HS-27A (cell line): ENCODE measurements at regions not wholly inside any gene's neighbourhood (a gene's known extent, or its start where the extent isn't known, plus 50 kb on each side); places are given as distances from the start of the nearest gene placed in this dataset.

Experiments used
- DNase-seq: peaks from one replicate; pipeline ENCODE4 v3.0.0-alpha.2; 2012; ENCODE audit warnings: low read depth, missing footprints

GRCh38 chr2:59920307-59920706 is 633.1 kb downstream of the BCL11A start:
- DNase-seq: no peak

DNA sequence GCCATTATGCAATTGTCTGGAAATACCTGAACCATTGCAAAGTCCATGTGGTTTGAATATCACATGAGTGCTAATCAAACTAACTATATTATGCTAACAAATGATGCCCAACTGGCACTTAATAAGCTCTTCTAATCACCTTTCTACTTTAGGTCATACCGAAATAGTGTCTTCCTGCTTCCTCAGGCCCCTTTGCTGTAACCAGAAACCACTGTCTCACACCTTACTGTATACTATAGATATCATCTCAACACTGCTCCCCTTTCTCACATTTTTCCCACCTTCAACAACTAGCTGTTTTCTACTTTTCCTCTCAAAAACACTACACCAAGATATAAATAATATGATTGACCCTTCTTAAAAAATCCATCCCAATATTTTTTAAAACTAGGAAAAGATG is 633.9 kb downstream of the BCL11A start:
- DNase-seq: no peak

DNA sequence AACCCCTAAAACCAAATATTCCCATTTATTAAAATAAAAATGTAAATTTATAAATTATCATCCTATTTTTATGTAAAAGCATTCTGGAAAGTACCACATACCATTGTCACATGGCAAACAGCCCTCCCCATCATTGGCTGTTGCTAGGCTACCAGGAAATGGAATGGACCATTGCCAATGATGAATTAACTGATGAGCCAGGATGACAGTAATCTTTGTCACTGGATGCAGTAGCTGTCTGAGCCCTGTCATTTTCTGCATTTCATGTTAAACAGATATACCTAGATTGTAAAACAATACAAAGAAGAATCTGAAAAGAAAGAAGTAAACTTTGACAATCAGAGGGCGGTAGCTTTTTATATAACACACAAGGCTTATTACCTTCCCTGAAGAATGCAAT is 641.4 kb downstream of the BCL11A start:
- no peak for DNase-seq

GRCh38 chr2:59910166-59910565 is 643.3 kb downstream of the BCL11A start:
- DNase-seq: no peak

DNA sequence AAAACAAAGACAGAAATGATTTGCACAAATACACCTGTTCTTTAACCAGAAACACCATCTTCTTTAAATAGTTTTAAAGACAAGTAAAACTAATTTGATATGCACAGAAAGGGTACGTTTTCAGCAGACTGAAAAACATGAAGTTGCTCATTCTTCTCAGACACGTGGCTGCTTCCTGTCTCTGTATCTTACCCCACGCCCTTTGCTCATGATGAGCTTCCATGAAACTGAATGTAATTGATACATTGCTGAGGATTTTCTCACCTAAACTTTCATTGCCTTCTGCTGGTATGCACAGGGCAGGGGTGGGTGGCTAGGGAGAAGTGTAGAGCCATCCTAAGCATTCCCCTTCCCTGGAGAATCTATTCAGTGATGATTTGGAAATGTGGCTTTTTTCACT is 644.3 kb downstream of the BCL11A start:
- DNase-seq: no peak

DNA sequence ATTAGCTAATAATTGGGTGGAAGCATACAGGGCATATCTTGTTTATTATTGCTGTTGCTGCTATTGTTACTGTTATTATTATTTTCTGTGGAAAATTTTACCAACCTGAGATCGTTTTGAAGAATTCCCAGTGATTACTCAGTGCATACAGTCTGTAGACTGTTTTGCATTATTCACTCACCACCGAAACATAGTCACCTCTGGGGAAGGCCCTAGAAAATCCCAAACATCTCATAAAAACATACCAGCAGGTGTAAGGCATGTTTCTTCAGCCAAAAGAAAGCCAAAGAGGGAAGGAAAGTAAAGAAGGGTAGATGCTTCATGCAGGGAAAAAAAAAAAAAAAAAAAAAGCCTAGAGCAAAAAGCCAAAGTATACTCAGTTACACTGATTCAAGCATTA is 647.7 kb downstream of the BCL11A start:
- DNase-seq: no peak

DNA sequence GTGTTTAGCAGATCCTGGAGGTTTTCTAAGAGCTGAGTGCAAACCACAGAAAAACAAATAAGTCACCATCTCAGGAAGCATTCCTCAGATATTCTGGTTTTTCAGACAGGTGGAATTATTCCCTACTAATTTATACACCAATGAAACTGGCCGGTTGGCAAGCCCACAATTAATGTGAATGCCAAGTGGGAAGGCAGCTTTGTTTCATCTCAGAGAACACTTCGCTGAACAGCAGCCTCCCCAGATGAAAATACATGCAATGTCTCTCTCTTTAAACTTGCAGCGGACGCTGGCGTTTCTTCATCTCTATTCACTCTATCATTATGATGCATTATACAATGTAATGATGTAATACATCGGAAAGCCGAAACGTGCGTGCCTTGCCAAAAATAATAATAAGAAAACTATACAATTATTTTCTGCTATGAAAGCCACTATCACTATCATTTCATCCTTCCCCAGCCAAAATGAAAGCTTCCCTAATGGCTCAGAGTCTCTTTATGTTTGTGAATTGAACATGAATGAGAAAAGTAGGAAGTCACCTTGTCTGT is 649.4 kb downstream of the BCL11A start:
- DNase-seq: no peak

DNA sequence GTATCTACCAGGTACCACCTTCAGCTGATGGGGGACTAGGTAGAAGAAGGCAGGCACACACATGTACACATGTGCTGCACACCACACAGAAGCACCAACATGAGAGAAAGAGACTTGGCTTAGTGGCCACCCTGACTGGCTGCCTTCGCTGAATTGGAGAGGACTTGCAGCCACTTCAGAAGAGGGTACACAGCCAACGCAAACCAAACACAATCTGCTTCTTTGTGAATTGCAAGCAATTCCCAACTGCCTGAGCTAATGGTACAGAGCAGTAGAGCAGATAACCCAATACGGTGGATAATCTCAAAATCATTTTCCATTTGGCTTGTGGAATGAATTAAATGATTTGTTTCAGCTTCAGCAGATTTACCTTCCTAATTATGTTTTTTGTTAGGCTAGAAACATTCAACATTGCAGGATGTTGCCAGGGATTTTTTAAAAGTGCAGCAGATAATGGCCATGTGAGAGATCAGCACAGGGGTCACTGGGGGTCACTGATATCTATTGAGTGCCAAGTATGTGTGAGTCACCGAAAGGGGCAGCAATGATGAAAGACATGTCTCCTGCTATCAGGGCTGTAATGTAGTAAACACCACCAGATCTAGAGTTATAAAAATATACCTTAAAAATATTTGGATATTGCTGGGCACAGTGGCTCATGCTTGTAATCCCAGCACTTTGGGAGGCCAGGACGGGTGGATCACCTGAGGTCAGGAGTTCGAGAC is 652.6 kb downstream of the BCL11A start:
- DNase-seq: no peak

GRCh38 chr2:59899692-59900091 is 653.8 kb downstream of the BCL11A start:
- no peak for DNase-seq

GRCh38 chr2:59896499-59897245 is 656.8 kb downstream of the BCL11A start:
- no peak for DNase-seq

GRCh38 chr2:59893612-59894011 is 659.8 kb downstream of the BCL11A start:
- DNase-seq: no peak

DNA sequence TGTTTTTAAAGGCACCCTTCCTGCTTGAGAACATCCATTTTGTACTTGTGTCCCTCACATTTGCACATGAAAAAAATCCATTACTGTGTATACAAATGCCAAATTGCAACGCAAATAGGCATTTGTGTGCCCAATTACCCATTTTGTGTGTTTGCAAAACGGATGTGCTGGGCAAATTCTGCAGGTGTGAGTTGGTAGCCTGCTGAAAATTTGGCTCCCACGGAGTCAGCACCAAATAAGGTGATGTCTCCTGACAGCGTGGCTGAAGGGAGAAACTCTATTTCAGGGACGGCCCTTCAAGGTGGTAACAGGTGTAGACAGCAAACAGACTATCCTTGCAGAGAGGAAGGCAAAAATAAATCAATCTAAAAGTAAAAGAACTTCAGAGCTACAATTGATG is 661.1 kb downstream of the BCL11A start:
- DNase-seq: no peak

DNA sequence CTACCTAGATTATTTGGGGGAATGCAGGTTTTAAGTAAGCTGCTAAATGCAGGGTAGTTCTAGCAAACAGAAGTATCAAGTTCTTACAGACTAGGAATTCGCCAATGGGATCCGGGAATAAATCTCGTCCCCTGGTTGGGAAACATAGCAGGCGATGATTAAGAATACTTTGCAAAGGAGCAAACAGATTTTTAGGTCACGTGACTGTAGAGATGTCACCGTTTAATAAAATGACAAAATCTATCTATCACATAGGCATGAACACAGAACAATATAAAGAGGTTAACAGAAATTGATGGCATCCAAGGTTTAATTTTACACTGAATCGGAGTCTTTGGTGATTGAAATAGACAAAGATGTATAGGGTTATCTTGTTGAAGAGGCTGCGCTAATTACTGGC is 664.1 kb downstream of the BCL11A start:
- DNase-seq: no peak

- DNase-seq: no peak
Measured at GRCh38 chr2:59888706-59889105, 664.7 kb downstream of the BCL11A start.

- no peak for DNase-seq
Measured at GRCh38 chr2:59888015-59888414, 665.4 kb downstream of the BCL11A start.

GRCh38 chr2:59887366-59887765 is 666.1 kb downstream of the BCL11A start:
- no peak for DNase-seq

- no peak for DNase-seq
Measured at GRCh38 chr2:59886759-59887158, 666.7 kb downstream of the BCL11A start.

GRCh38 chr2:59885541-59885940 is 667.9 kb downstream of the BCL11A start:
- DNase-seq: no peak

DNA sequence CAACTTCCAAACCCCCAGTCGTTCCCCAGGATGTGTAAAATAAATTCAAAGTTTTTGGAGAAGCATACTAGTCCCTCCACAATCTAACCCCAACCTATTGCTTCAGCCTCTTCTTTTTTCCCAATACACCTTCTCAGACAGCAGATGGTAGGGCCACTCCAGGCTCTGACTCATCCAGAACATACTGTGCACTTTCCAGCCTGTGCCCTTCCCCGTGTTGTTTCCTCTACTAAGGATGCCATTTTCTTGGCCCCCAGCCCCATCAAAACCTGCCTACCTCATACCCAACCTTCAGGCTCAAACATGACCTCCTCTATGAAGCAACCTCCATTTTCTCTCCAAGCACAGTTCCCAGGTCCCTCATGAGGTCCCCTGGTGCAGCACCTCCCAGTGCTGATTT is 669.3 kb downstream of the BCL11A start:
- no peak for DNase-seq

- no peak for DNase-seq
Measured at GRCh38 chr2:59882822-59883221, 670.6 kb downstream of the BCL11A start.

DNA sequence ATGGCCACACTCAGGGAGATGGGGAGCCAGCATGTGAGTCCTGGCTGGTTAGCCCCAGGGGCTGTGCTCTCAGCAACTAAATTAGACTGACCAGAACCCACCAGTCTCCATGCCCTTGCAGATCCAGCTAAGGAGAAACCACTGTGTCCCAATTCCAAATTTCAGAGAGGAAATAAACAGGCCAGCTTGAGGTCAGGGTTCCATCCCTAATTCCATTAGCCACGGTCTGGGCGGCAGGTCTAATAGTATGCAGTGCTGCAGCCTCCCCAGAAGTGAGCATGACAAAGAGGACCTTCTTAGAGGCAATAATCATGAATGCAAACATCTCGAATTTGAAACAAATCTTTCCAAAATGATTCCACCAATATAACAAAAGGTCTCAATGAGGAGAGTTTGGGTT is 671.2 kb downstream of the BCL11A start:
- DNase-seq: no peak

DNA sequence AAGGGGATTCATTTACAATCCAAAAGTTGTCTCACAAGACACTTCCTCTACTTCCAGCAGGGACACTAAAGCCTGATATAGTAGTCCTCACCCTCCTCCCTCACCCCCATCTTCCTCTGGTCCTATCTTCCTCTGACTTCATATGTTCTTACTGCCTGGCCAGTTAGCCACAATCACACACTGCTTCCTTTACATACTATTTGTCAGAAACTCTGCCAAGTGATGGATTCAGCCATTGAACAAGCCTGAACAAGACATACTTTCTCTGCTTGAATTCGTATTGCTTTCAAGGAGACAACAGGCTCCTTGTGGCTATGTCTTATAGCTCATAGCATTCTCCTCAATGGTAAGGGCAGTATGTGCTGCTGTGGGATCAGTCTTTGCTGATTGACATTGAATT is 672.2 kb downstream of the BCL11A start:
- no peak for DNase-seq

GRCh38 chr2:59879700-59880131 is 673.7 kb downstream of the BCL11A start:
- no peak for DNase-seq
